WTC11 (cell line): ENCODE measurements at regions not wholly inside any gene's neighbourhood (a gene's known extent, or its start where the extent isn't known, plus 50 kb on each side); places are given as distances from the start of the nearest gene placed in this dataset.

Source experiments
- ATF3 ChIP-seq: sonication (generic); formaldehyde crosslinking; conservative IDR thresholded peaks from 2 replicates; pipeline ENCODE4 v1.8.1; 2022; ENCODE audit warnings: mild to moderate bottlenecking, missing genetic modification reagents
- CTCF ChIP-seq: fragments of 200-600 bp; IDR thresholded peaks from 2 replicates; pipeline ENCODE4 v1.8.0; 2022; ENCODE audit warnings: antibody characterized with exemption
- ERG ChIP-seq: fragments of 250-450 bp; sonication (Bioruptor Pico); IDR thresholded peaks from 2 replicates; pipeline ENCODE4 v1.8.0; 2021; ENCODE audit warnings: mild to moderate bottlenecking
- ESRRA ChIP-seq: sonication (generic); formaldehyde crosslinking; IDR thresholded peaks from 2 replicates; pipeline ENCODE4 v1.8.1; 2022; ENCODE audit warnings: mild to moderate bottlenecking, missing genetic modification reagents, borderline replicate concordance
- NR1H2 ChIP-seq: sonication (generic); formaldehyde crosslinking; IDR thresholded peaks from 2 replicates; pipeline ENCODE4 v1.9.0; 2021; ENCODE audit warnings: mild to moderate bottlenecking, moderate library complexity, missing genetic modification reagents
- NR3C1 ChIP-seq: sonication (generic); formaldehyde crosslinking; conservative IDR thresholded peaks from 2 replicates; pipeline ENCODE4 v1.8.1; 2023; ENCODE audit warnings: low read depth, mild to moderate bottlenecking, missing genetic modification reagents
- SP1 ChIP-seq: sonication (generic); formaldehyde crosslinking; conservative IDR thresholded peaks from 2 replicates; pipeline ENCODE4 v1.8.1; 2022; ENCODE audit warnings: missing genetic modification reagents
- STAT6 ChIP-seq: sonication (generic); formaldehyde crosslinking; conservative IDR thresholded peaks from 2 replicates; pipeline ENCODE4 v1.8.1; 2023; ENCODE audit warnings: mild to moderate bottlenecking, low read depth, missing genetic modification reagents, moderate library complexity
- ZNF121 ChIP-seq: sonication (generic); formaldehyde crosslinking; IDR thresholded peaks from 2 replicates; pipeline ENCODE4 v1.8.0; 2023; ENCODE audit warnings: missing genetic modification reagents

GRCh38 chrX:129361576-129361975, 161.7 kb downstream of the SMARCA1 start:
- TF ChIP-seq ESRRA (CRISPR knock-in tag) (no peak), CTCF (no peak), SP1 (CRISPR knock-in tag) (no peak), ERG (no peak), ATF3 (CRISPR knock-in tag) (no peak), STAT6 (CRISPR knock-in tag) (no peak), ZNF121 (CRISPR knock-in tag) (no peak), NR1H2 (no peak), NR3C1 (CRISPR knock-in tag) (no peak)
